GM12878 (cell line): ENCODE measurements at regions not wholly inside any gene's neighbourhood (a gene's known extent, or its start where the extent isn't known, plus 50 kb on each side); places are given as distances from the start of the nearest gene placed in this dataset.

ENCODE experiments used
- ATAC-seq: fragments of 200-7000 bp; cut with Tn5 transposase; 3 replicates; pipeline ENCODE4 v1.9.1; 2020; ENCODE audit warnings: mild to moderate bottlenecking, moderate library complexity
- BruUV-seq: library from RNA; stranded (reverse); fragments of 400-500 nt; replicated peaks from 2 replicates; lab custom pipeline; 2021; lab: Mats Ljungman, UMichigan
- CTCF ChIA-PET: fragments of 300-600 bp; sonication (Branson Sonifier 250); formaldehyde crosslinking; extraction: SDS; loops from one replicate; lab custom pipeline; 2021; ENCODE audit warnings: inconsistent platforms; lab: Yijun Ruan, JAX
- POLR2A ChIA-PET: fragments of 350-600 bp; formaldehyde crosslinking; extraction: SDS; loops from one replicate; lab custom pipeline; 2021; ENCODE audit warnings: inconsistent platforms; lab: Charles Lee
- RAD21 ChIA-PET: fragments of 300-600 bp; sonication (Branson Sonifier 250); formaldehyde crosslinking; loops from one replicate; lab custom pipeline; 2023; ENCODE audit warnings: antibody characterized with exemption; ENCODE audit not compliant: unreplicated experiment; lab: Charles Lee
- SMC1A ChIA-PET: fragments of 300-600 bp; sonication (Branson Sonifier 250); formaldehyde crosslinking; loops from one replicate; lab custom pipeline; 2023; ENCODE audit not compliant: unreplicated experiment, uncharacterized antibody; lab: Charles Lee
- DNase-seq: peaks from one replicate; pipeline ENCODE4 v3.0.0-alpha.2; 2011; ENCODE audit warnings: low read depth, low spot score
- FAIRE-seq: peaks from 3 replicates; lab custom pipeline; 2011; peaks lifted over from hg19 to GRCh38; lab: Jason Lieb, UNC
- H2AFZ ChIP-seq: 2 replicates; pipeline ENCODE4 v1.6.0; 2011; ENCODE audit warnings: low read depth, low read length, control low read depth; ENCODE audit not compliant: control insufficient read depth
- H3K27ac ChIP-seq: 2 replicates; pipeline ENCODE4 v1.5.1; 2011; ENCODE audit warnings: control low read depth; ENCODE audit not compliant: control insufficient read depth, insufficient read depth
- H3K27me3 ChIP-seq, 2 experiments: replicated peaks in 1 of 2; 2 replicates each; pipeline versions ENCODE4 v1.6.0 to v1.6.1; 2011; ENCODE audit warnings: low read length in 1 of 2; ENCODE audit not compliant: control insufficient read depth in 2 of 2, insufficient read depth in 2 of 2
- H3K36me3 ChIP-seq, 2 experiments: 2 replicates each; pipeline ENCODE4 v1.5.1; 2011; ENCODE audit warnings: low read length in 1 of 2; ENCODE audit not compliant: control insufficient read depth in 2 of 2, insufficient read depth in 2 of 2
- H3K4me1 ChIP-seq: 2 replicates; pipeline ENCODE4 v1.6.1; 2011; ENCODE audit warnings: mild to moderate bottlenecking, low read length, moderate library complexity, mixed read lengths; ENCODE audit not compliant: control insufficient read depth, insufficient read depth
- H3K4me2 ChIP-seq: 2 replicates; pipeline ENCODE4 v1.6.0; 2011; ENCODE audit warnings: control low read depth; ENCODE audit not compliant: control insufficient read depth, insufficient read depth
- H3K4me3 ChIP-seq: fragments of 200-600 bp; sonication (generic); 2 replicates; pipeline ENCODE4 v1.5.1; 2016
- H3K79me2 ChIP-seq: 2 replicates; pipeline ENCODE4 v1.6.0; 2011; ENCODE audit warnings: low read length; ENCODE audit not compliant: control insufficient read depth, insufficient read depth
- H3K9ac ChIP-seq: 2 replicates; pipeline ENCODE4 v1.8.0; 2011; ENCODE audit warnings: low read length, control low read depth, mixed read lengths; ENCODE audit not compliant: control insufficient read depth, insufficient read depth
- H3K9me3 ChIP-seq: replicated peaks from 3 replicates; pipeline ENCODE4 v1.5.1; 2011; ENCODE audit warnings: mild to moderate bottlenecking, low read length; ENCODE audit not compliant: control insufficient read depth, insufficient read depth
- H4K20me1 ChIP-seq: 2 replicates; pipeline ENCODE4 v1.6.0; 2011; ENCODE audit not compliant: control insufficient read depth, insufficient read depth
- BHLHE40 ChIP-seq, 2 experiments: fragments of 450-650 bp in 1 of 2; IDR thresholded peaks; 2 replicates each; pipeline ENCODE4 v1.6.1; 2011 to 2017; ENCODE audit warnings: low read depth in 2 of 2, borderline replicate concordance in 1 of 2, improper control_type of control experiment in 1 of 2, low read length in 1 of 2, mild to moderate bottlenecking in 1 of 2
- CBX3 ChIP-seq: fragments of 200-600 bp; sonication (generic); IDR thresholded peaks from 2 replicates; pipeline ENCODE4 v1.6.1; 2016; ENCODE audit warnings: low read depth, borderline replicate concordance
- CHD4 ChIP-seq: fragments of 200-600 bp; sonication (generic); IDR thresholded peaks from 2 replicates; pipeline ENCODE4 v1.6.1; 2016; ENCODE audit warnings: mild to moderate bottlenecking
- CREM ChIP-seq: IDR thresholded peaks from 2 replicates; pipeline ENCODE4 v1.6.1; 2014; ENCODE audit warnings: antibody characterized with exemption, low read depth
- FOXM1 ChIP-seq: IDR thresholded peaks from 2 replicates; pipeline ENCODE4 v1.6.1; 2012; ENCODE audit warnings: low read depth, mild to moderate bottlenecking, inconsistent platforms, low read length, moderate library complexity
- MEF2A ChIP-seq: IDR thresholded peaks from 2 replicates; pipeline ENCODE4 v1.6.1; 2011; ENCODE audit warnings: low read depth, mild to moderate bottlenecking, low read length, moderate library complexity; ENCODE audit not compliant: insufficient read depth
- NR2F1 ChIP-seq: fragments of 450-650 bp; conservative IDR thresholded peaks from 2 replicates; pipeline ENCODE4 v1.6.1; 2017; ENCODE audit warnings: mild to moderate bottlenecking
- PAX8 ChIP-seq: fragments of 450-650 bp; IDR thresholded peaks from 2 replicates; pipeline ENCODE4 v1.6.1; 2017; ENCODE audit warnings: mild to moderate bottlenecking, moderate library complexity
- PML ChIP-seq: IDR thresholded peaks from 2 replicates; pipeline ENCODE4 v1.6.1; 2012; ENCODE audit warnings: low read length, inconsistent platforms
- SUPT20H ChIP-seq: IDR thresholded peaks from 2 replicates; pipeline ENCODE4 v1.6.1; 2011; ENCODE audit warnings: low read depth, mild to moderate bottlenecking, low read length, moderate library complexity, borderline replicate concordance; ENCODE audit not compliant: control insufficient read depth
- TCF3 ChIP-seq: IDR thresholded peaks from 2 replicates; pipeline ENCODE4 v1.6.1; 2012; ENCODE audit warnings: low read depth, mild to moderate bottlenecking, low read length, borderline replicate concordance; ENCODE audit not compliant: insufficient read depth
- ZBTB40 ChIP-seq: fragments of 450-650 bp; IDR thresholded peaks from 2 replicates; pipeline ENCODE4 v1.6.1; 2016; ENCODE audit warnings: mild to moderate bottlenecking, moderate library complexity, borderline replicate concordance
- ZNF622 ChIP-seq: fragments of 450-650 bp; IDR thresholded peaks from 2 replicates; pipeline ENCODE4 v1.6.1; 2017; ENCODE audit warnings: mild to moderate bottlenecking, inconsistent platforms
- in situ Hi-C: fragments of 300-500 bp; cut with MboI; formaldehyde crosslinking; loops from 9 replicates; pipeline ENCODE4 v1.14.3; 2018; ENCODE audit warnings: mixed read lengths
- intact Hi-C: fragments of 100-400 bp; cut with micrococcal nuclease; formaldehyde crosslinking; loops from one replicate; pipeline ENCODE4 v1.14.2; 2022; ENCODE audit not compliant: unreplicated experiment
- TF ChIP-seq, protein P1 (sequence below): IDR thresholded peaks from 2 replicates; pipeline ENCODE4 v1.6.1; 2012; ENCODE audit warnings: mild to moderate bottlenecking, low read depth, low read length
- TF ChIP-seq, protein P2 (sequence below): IDR thresholded peaks from 2 replicates; pipeline ENCODE4 v1.6.1; 2012; ENCODE audit warnings: low read length, inconsistent platforms

- no peaks in the 10 kb centered on the region for H3K79me2 ChIP-seq
- TF ChIP-seq PML (no peak), SUPT20H (no peak), MEF2A (no peak), BHLHE40 (IDR thresholded peaks at IDR 0.05; ENCODE audit: borderline replicate concordance in 1 of 2, low read depth in 2 of 2, low read length in 1 of 2) (no peak), NR2F1 (no peak), ZNF622 (no peak), ZBTB40 (no peak), CBX3 (no peak), TCF3 (no peak), CHD4 (no peak), FOXM1 (no peak), PAX8 (no peak), CREM (no peak)
- TF ChIP-seq, protein P1, sequence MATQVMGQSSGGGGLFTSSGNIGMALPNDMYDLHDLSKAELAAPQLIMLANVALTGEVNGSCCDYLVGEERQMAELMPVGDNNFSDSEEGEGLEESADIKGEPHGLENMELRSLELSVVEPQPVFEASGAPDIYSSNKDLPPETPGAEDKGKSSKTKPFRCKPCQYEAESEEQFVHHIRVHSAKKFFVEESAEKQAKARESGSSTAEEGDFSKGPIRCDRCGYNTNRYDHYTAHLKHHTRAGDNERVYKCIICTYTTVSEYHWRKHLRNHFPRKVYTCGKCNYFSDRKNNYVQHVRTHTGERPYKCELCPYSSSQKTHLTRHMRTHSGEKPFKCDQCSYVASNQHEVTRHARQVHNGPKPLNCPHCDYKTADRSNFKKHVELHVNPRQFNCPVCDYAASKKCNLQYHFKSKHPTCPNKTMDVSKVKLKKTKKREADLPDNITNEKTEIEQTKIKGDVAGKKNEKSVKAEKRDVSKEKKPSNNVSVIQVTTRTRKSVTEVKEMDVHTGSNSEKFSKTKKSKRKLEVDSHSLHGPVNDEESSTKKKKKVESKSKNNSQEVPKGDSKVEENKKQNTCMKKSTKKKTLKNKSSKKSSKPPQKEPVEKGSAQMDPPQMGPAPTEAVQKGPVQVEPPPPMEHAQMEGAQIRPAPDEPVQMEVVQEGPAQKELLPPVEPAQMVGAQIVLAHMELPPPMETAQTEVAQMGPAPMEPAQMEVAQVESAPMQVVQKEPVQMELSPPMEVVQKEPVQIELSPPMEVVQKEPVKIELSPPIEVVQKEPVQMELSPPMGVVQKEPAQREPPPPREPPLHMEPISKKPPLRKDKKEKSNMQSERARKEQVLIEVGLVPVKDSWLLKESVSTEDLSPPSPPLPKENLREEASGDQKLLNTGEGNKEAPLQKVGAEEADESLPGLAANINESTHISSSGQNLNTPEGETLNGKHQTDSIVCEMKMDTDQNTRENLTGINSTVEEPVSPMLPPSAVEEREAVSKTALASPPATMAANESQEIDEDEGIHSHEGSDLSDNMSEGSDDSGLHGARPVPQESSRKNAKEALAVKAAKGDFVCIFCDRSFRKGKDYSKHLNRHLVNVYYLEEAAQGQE, result no peak
- TF ChIP-seq, protein P2, sequence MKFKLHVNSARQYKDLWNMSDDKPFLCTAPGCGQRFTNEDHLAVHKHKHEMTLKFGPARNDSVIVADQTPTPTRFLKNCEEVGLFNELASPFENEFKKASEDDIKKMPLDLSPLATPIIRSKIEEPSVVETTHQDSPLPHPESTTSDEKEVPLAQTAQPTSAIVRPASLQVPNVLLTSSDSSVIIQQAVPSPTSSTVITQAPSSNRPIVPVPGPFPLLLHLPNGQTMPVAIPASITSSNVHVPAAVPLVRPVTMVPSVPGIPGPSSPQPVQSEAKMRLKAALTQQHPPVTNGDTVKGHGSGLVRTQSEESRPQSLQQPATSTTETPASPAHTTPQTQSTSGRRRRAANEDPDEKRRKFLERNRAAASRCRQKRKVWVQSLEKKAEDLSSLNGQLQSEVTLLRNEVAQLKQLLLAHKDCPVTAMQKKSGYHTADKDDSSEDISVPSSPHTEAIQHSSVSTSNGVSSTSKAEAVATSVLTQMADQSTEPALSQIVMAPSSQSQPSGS, result no peak
- TF ChIP-seq, all 136 proteins: peak for 0
- ChIA-PET RAD21 (no interaction called here), POLR2A (no interaction called here), SMC1A (interaction anchor here (1.5 kb wide), 1 partner anchor 13 kb away, joined by 4 read pairs; no protein-coding TSS in a partner anchor), CTCF (interaction anchor here (0.9 kb wide), 1 partner anchor 12 kb away, joined by 3 read pairs; no protein-coding TSS in a partner anchor)
- Histone ChIP-seq H2AFZ (no peak overlapping the region), H3K27me3 (no peaks in the 10 kb centered on the region), H3K27ac (no peak overlapping the region), H3K9ac (no peak overlapping the region), H3K9me3 (no peaks in the 10 kb centered on the region), H3K4me1 (no peaks in the 10 kb centered on the region), H3K4me2 (no peak overlapping the region), H3K36me3 (no peaks in the 10 kb centered on the region; a peak in 1 of 4 replicates), H3K4me3 (no peak overlapping the region), H4K20me1 (no peaks in the 10 kb centered on the region)
- no peak for FAIRE-seq
- BruUV-seq, result no TSS peak
- no peak for ATAC-seq
- in situ Hi-C loops (no loop called here), intact Hi-C loops (no loop called here)
- DNase-seq, result no peak
These were observed 519.2 kb downstream of the UTRN start for GRCh38 chr6:144804246-144804790.
